ENCODE measurements at regions not wholly inside any gene's neighbourhood (a gene's known extent, or its start where the extent isn't known, plus 50 kb on each side); places are given as distances from the start of the nearest gene placed in this dataset.

DNA sequence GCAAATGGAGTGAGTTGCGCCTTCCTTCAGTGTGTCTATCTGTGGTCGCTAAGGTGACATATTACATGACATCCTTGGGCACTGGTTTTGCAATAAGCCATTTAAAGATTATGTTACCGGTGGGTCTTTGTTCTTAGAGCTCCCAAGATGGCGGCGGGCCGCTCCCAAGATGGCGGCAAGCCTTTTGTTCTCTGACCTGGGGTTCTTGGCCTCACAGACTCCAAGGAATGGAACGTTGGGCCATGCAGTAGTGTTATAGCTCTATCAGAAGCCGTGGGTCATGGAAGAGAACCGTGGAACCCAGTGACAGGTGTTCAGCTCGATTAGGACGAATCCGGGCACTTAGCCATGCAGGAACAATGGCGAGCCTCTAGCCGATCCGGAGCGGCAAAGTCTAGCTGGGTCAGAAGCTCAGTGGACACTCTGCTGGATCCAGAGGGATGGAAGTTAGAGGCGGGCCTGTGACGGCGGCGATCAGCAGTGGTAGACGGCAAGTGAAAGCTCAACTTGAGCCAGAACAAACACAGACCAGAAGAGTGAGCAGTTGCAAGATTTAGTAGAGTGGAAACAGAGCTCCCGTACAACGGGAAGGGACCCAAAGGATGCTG, 188.6 kb downstream of the TEX29 start:
- no peak for DNase-seq (ENCODE audit: low spot score)
- TF ChIP-seq CTCF (IDR thresholded peaks at IDR 0.05; ENCODE audit: extremely low read depth, missing control alignments), result no peak

DNA sequence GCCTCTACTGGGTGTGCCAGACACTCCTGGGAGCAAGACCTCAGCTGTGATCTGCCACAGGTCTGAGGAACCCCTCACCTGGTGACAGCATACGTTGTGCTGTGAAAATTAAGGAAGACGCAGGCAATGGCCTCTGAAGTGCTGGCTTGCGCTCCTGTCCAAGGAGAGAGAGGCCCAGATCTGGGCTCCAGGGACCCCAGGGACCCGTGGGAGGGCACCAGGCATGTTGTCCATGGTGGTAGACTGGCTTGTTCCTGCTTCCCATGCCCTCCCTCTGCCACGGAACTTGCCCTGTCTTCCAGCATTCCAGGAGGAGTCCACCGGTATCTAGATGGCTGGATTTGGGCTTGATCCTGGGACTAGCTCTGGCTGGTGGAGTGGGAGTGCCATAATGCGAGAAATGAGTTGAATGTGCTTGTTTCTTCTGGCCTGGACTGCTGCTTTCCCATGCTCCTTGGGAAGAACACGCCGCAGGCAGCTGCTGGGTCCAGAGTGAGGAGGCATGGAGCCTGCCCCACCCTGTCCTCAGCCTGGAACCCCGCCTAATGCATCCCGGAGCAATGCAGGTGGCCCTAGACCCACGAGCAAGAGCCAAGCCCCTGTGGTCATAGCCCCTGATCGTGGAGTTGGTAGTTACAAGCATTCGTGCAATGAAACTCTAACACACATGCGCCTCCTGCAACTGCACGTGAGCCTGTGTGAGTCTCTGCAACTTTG, 190.2 kb downstream of the TEX29 start:
- no peak for TF ChIP-seq CTCF (IDR thresholded peaks at IDR 0.05; ENCODE audit: extremely low read depth, missing control alignments)
- no peak for DNase-seq (ENCODE audit: low spot score)

DNA sequence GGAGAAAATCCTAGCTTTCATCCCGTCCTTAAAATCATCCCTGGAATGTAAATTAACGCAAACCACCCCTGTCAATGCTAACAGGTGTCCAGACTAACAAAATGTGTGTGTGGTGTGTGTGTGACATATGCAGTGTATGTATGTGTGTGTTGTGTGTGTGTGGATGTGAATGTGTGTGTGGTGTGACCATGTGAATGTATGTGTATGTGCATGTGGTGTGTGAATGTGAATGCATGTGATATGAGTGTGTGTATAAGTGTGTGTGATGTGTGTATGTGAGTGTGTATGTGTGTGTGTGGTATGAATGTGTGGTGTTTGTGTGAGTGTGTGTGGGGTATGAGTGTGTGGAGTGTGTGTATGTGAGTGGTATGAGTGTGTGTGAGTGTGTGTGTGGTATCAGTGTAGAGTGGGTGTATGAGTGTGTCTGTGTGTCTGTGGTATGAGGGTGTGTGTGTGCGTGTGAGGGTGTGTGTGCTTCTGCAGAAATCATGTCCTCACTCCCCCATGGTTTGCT, 190.8 kb downstream of the TEX29 start:
- DNase-seq (ENCODE audit: low spot score), result no peak
- no peak for TF ChIP-seq CTCF (IDR thresholded peaks at IDR 0.05; ENCODE audit: extremely low read depth, missing control alignments)

GRCh38 chr13:111511805-111512504, 191.5 kb downstream of the TEX29 start:
- no peak for TF ChIP-seq CTCF (IDR thresholded peaks at IDR 0.05; ENCODE audit: extremely low read depth, missing control alignments)
- no peak for DNase-seq (ENCODE audit: low spot score)

DNA sequence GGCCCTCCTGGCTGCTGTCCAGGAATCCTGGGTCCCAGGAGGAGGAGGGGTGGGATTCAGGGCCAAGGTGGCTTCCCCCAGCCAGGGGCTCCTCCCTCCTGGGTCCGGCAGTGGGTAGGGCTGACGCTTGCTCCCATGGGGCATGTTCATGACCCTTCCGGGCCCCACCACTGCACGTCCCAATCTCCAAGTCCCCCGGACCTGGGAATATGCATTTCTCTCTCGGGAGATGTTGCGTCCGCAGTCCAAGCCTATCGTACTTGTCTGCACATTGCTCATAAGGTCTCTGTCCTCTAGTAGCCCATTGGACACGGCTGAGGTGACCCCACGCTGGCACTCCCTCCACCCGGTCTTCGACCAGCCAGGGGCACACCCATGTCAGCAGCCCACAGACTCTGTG, 192.3 kb downstream of the TEX29 start:
- DNase-seq (ENCODE audit: low spot score), result no peak
- TF ChIP-seq CTCF (IDR thresholded peaks at IDR 0.05; ENCODE audit: extremely low read depth, missing control alignments), result no peak

DNA sequence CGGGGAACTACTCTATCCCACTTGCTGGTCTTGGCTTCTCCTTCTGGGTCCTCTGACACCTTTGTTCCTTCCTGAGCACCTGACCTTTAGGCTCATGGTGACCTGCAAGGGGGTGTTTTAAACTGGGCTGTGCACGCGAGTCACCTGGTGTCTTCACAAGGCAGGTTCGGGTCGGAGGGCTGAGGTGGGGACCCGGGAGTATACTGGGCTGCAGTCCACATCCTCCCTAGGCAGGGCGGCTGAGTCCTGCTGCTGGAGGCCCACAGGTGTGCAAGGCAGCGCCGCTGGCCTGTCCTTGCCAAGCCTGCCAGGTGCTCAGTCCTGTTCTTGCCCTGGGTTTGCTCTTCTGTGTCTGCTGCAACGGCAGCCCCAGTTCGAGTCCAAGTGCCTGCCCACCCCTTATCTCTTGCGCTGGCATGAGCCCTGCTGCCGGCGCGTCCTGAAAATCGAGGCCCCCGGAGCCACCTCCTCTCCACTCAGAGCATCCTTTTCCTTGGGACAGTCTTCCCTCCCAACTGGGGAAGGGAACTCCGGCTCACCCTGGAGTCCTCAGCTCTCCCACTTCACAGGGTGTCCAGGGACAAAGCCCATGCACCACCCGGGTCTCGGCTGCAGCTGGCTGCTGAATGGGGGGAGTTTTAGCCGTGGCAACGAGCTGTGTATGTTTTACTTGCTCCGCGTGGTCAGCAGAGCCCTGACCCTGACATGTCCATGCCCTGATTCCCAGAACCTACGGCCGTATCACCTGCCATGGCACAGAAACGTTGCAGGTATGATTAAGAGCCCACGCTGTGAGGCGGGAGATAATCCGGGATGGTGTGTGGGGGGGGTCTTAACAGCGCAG, 193.5 kb downstream of the TEX29 start:
- DNase-seq (ENCODE audit: low spot score), result no peak
- TF ChIP-seq CTCF (IDR thresholded peaks at IDR 0.05; ENCODE audit: extremely low read depth, missing control alignments), result no peak
